Mesothelial cell of epicardium (in vitro differentiated cells): ENCODE measurements at regions not wholly inside any gene's neighbourhood (a gene's known extent, or its start where the extent isn't known, plus 50 kb on each side); places are given as distances from the start of the nearest gene placed in this dataset.

ENCODE experiments used
- DNase-seq, 2 experiments: peaks; one replicate each; pipeline ENCODE4 v3.0.0; 2021; ENCODE audit warnings: low spot score in 2 of 2; ENCODE audit not compliant: unreplicated experiment in 2 of 2
- H3K27ac Mint-ChIP-seq: 2 replicates; pipeline ENCODE4 v1.8.0; 2021; ENCODE audit warnings: mixed read lengths
- H3K27me3 Mint-ChIP-seq: 2 replicates; pipeline ENCODE4 v1.8.0; 2021; ENCODE audit warnings: low read depth, mixed read lengths
- H3K36me3 Mint-ChIP-seq: 2 replicates; pipeline ENCODE4 v1.8.0; 2021; ENCODE audit warnings: mixed read lengths
- H3K4me1 Mint-ChIP-seq: 2 replicates; pipeline ENCODE4 v1.8.0; 2021; ENCODE audit warnings: mixed read lengths
- H3K4me3 Mint-ChIP-seq: 2 replicates; pipeline ENCODE4 v1.8.0; 2021; ENCODE audit warnings: mild to moderate bottlenecking, moderate library complexity, mixed read lengths
- H3K9me3 Mint-ChIP-seq: 2 replicates; pipeline ENCODE4 v1.8.0; 2021; ENCODE audit warnings: mixed read lengths
- CTCF ChIP-seq: fragments of 200-600 bp; sonication (generic); IDR thresholded peaks from one replicate; pipeline ENCODE4 v1.5.0; 2021; ENCODE audit warnings: antibody characterized with exemption; ENCODE audit not compliant: unreplicated experiment

GRCh38 chr7:45256309-45256708, 98.7 kb downstream of the RAMP3 start:
- H3K27me3 Mint-ChIP-seq, result peaks cover 60% of the 10 kb centered on the region
- no peaks in the 10 kb centered on the region for H3K36me3 Mint-ChIP-seq
- no peaks in the 10 kb centered on the region for H3K9me3 Mint-ChIP-seq
- DNase-seq, result no peak
- no peak overlapping the region for H3K4me3 Mint-ChIP-seq
- no peak overlapping the region for H3K27ac Mint-ChIP-seq
- H3K4me1 Mint-ChIP-seq, result no peaks in the 10 kb centered on the region
- TF ChIP-seq CTCF, result no peak

DNA sequence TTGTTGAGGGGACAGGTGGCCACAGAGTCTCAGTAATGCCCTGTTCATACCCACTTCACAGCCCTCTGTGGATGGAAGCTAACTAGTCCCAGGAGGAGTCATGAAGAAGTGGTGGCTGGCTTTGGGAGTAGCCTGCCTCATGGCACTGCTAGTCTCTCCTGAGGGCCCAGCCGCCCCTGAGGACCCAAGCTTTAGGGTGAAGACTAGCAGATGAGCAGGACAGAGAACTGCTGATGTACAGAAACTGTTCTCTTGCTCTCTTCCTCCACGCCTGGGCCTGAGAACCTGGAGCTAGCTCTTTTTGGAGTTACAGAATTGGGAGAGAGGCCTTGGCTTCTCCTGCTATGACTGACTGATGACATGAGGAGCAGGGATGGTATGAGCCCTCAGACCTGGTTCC, 99.2 kb downstream of the RAMP3 start:
- Mint-ChIP-seq H3K4me3 (no peak overlapping the region), H3K27me3 (peaks cover 62% of the 10 kb centered on the region), H3K27ac (no peak overlapping the region), H3K9me3 (no peaks in the 10 kb centered on the region), H3K4me1 (no peaks in the 10 kb centered on the region), H3K36me3 (no peaks in the 10 kb centered on the region)
- TF ChIP-seq CTCF, result no peak
- no peak for DNase-seq

- Mint-ChIP-seq H3K36me3 (no peaks in the 10 kb centered on the region), H3K27me3 (peaks cover 62% of the 10 kb centered on the region), H3K9me3 (peaks cover under 1% of the 10 kb centered on the region), H3K4me3 (no peak overlapping the region), H3K27ac (no peak overlapping the region), H3K4me1 (no peaks in the 10 kb centered on the region)
- TF ChIP-seq CTCF, result no peak
- no peak for DNase-seq
These were observed 99.7 kb downstream of the RAMP3 start for GRCh38 chr7:45257284-45257683.

- no peak for DNase-seq
- Mint-ChIP-seq H3K27ac (no peak overlapping the region), H3K27me3 (peaks cover 62% of the 10 kb centered on the region)
These were observed 101.1 kb downstream of the RAMP3 start for GRCh38 chr7:45258533-45259226.

DNA sequence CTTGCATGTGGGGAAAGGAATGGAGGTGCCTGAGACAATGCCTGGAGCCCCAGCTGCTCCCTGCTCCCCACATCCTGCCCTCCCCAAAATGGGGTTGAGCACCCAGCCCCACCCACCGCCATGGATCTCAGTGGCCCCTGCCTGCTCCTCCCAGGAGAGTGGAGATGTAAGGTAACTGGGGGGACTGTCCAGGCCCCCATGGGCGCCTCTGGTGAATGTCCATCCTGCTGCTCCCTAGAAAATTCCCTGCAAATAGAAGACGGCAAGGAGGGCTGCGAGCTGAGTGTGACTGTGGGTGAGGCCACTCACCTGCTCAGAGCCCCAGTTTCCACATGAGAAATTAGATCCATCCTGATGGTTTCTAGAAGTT, 101.6 kb downstream of the RAMP3 start:
- H3K27ac Mint-ChIP-seq, result no peak overlapping the region
- H3K36me3 Mint-ChIP-seq, result no peaks in the 10 kb centered on the region
- H3K4me1 Mint-ChIP-seq, result no peaks in the 10 kb centered on the region
- peaks cover 57% of the 10 kb centered on the region for H3K27me3 Mint-ChIP-seq
- H3K9me3 Mint-ChIP-seq, result peaks cover 10% of the 10 kb centered on the region
- TF ChIP-seq CTCF, result no peak
- no peak overlapping the region for H3K4me3 Mint-ChIP-seq
- no peak for DNase-seq

More at GRCh38 chr7:45258533-45259226, 101.1 kb downstream of the RAMP3 start:
- TF ChIP-seq CTCF, result no peak
- no peaks in the 10 kb centered on the region for H3K4me1 Mint-ChIP-seq
- peaks cover 10% of the 10 kb centered on the region for H3K9me3 Mint-ChIP-seq
- no peaks in the 10 kb centered on the region for H3K36me3 Mint-ChIP-seq
- H3K4me3 Mint-ChIP-seq, result no peak overlapping the region
